ENCODE measurements at regions not wholly inside any gene's neighbourhood (a gene's known extent, or its start where the extent isn't known, plus 50 kb on each side); places are given as distances from the start of the nearest gene placed in this dataset.

- no peaks in the 10 kb centered on the region for H3K27me3 Mint-ChIP-seq
- no peak for TF ChIP-seq CTCF (conservative IDR thresholded peaks at IDR 0.05)
- H3K4me3 Mint-ChIP-seq: no peak overlapping the region
- no peaks in the 10 kb centered on the region for H3K9me3 Mint-ChIP-seq
- no peak overlapping the region for H3K27ac Mint-ChIP-seq
- DNase-seq (ENCODE audit: extremely low spot score, unreplicated experiment): no peak
- no peaks in the 10 kb centered on the region for H3K4me1 Mint-ChIP-seq (ENCODE audit: unreplicated experiment)
- H3K36me3 Mint-ChIP-seq: no peaks in the 10 kb centered on the region
Observed at GRCh38 chr2:35337922-35338321, 1017.7 kb upstream of the CRIM1 start.

- H3K27me3 Mint-ChIP-seq: peaks cover 6% of the 10 kb centered on the region
- no peak for TF ChIP-seq CTCF (conservative IDR thresholded peaks at IDR 0.05)
- no peaks in the 10 kb centered on the region for H3K9me3 Mint-ChIP-seq
- H3K4me3 Mint-ChIP-seq: no peak overlapping the region
- H3K36me3 Mint-ChIP-seq: no peaks in the 10 kb centered on the region
- no peaks in the 10 kb centered on the region for H3K4me1 Mint-ChIP-seq (ENCODE audit: unreplicated experiment)
- no peak for DNase-seq (ENCODE audit: extremely low spot score, unreplicated experiment)
- no peak overlapping the region for H3K27ac Mint-ChIP-seq
Observed at GRCh38 chr2:35314049-35314448, 1041.5 kb upstream of the CRIM1 start.

- no peaks in the 10 kb centered on the region for H3K4me1 Mint-ChIP-seq (ENCODE audit: unreplicated experiment)
- H3K36me3 Mint-ChIP-seq: no peaks in the 10 kb centered on the region
- peaks cover 10% of the 10 kb centered on the region for H3K27me3 Mint-ChIP-seq
- no peaks in the 10 kb centered on the region for H3K9me3 Mint-ChIP-seq
- DNase-seq (ENCODE audit: extremely low spot score, unreplicated experiment): no peak
- no peak overlapping the region for H3K27ac Mint-ChIP-seq
- TF ChIP-seq CTCF (conservative IDR thresholded peaks at IDR 0.05): no peak
- H3K4me3 Mint-ChIP-seq: no peak overlapping the region
Observed at GRCh38 chr2:35301369-35301768, 1054.2 kb upstream of the CRIM1 start.

GRCh38 chr2:35298493-35298892, 1057.1 kb upstream of the CRIM1 start:
- no peak overlapping the region for H3K27ac Mint-ChIP-seq

GRCh38 chr2:35297403-35297802, 1058.2 kb upstream of the CRIM1 start:
- H3K4me1 Mint-ChIP-seq (ENCODE audit: unreplicated experiment): peaks cover 6% of the 10 kb centered on the region
- no peak overlapping the region for H3K4me3 Mint-ChIP-seq
- H3K27me3 Mint-ChIP-seq: peaks cover 7% of the 10 kb centered on the region
- no peak for TF ChIP-seq CTCF (conservative IDR thresholded peaks at IDR 0.05)
- no peaks in the 10 kb centered on the region for H3K9me3 Mint-ChIP-seq
- no peaks in the 10 kb centered on the region for H3K36me3 Mint-ChIP-seq
- H3K27ac Mint-ChIP-seq: no peak overlapping the region
- no peak for DNase-seq (ENCODE audit: extremely low spot score, unreplicated experiment)

More at GRCh38 chr2:35298493-35298892, 1057.1 kb upstream of the CRIM1 start:
- Mint-ChIP-seq H3K36me3 (no peaks in the 10 kb centered on the region), H3K27me3 (peaks cover 10% of the 10 kb centered on the region), H3K9me3 (no peaks in the 10 kb centered on the region), H3K4me1 (ENCODE audit: unreplicated experiment) (no peaks in the 10 kb centered on the region), H3K4me3 (no peak overlapping the region)
- no peak for TF ChIP-seq CTCF (conservative IDR thresholded peaks at IDR 0.05)
- DNase-seq (ENCODE audit: extremely low spot score, unreplicated experiment): no peak

GRCh38 chr2:35294636-35295263, 1060.8 kb upstream of the CRIM1 start:
- TF ChIP-seq CTCF (conservative IDR thresholded peaks at IDR 0.05): no peak
- no peaks in the 10 kb centered on the region for H3K36me3 Mint-ChIP-seq
- no peak for DNase-seq (ENCODE audit: extremely low spot score, unreplicated experiment)
- H3K9me3 Mint-ChIP-seq: no peaks in the 10 kb centered on the region
- H3K4me1 Mint-ChIP-seq (ENCODE audit: unreplicated experiment): peaks cover 6% of the 10 kb centered on the region
- H3K4me3 Mint-ChIP-seq: no peak overlapping the region
- H3K27me3 Mint-ChIP-seq: peaks cover 2% of the 10 kb centered on the region
- H3K27ac Mint-ChIP-seq: no peak overlapping the region
